ENCODE measurements at regions not wholly inside any gene's neighbourhood (a gene's known extent, or its start where the extent isn't known, plus 50 kb on each side); places are given as distances from the start of the nearest gene placed in this dataset.
"Not testable (repeated sequence)": the region's sequence is repeated elsewhere in the genome, so short reads cannot be mapped to it uniquely, and the experiment has no call there.

- DNase-seq (ENCODE audit: insufficient read length, low spot score): no peak
- TF ChIP-seq CTCF (IDR thresholded peaks at IDR 0.05; ENCODE audit: insufficient read depth, missing control alignments): no peak
- FAIRE-seq: peak; percentile 6
These were observed 160.8 kb downstream of the NAA11 start for GRCh38 chr4:79164907-79165610.

GRCh38 chr4:79163981-79164490, 161.8 kb downstream of the NAA11 start:
- DNase-seq (ENCODE audit: insufficient read length, low spot score) (no peak), FAIRE-seq (no peak)
- TF ChIP-seq CTCF (IDR thresholded peaks at IDR 0.05; ENCODE audit: insufficient read depth, missing control alignments): no peak

GRCh38 chr4:79160962-79161361, 164.9 kb downstream of the NAA11 start:
- DNase-seq (ENCODE audit: insufficient read length, low spot score) (no peak), FAIRE-seq (no peak)
- no peak for TF ChIP-seq CTCF (IDR thresholded peaks at IDR 0.05; ENCODE audit: insufficient read depth, missing control alignments)

- not testable (repeated sequence) for DNase-seq (ENCODE audit: insufficient read length, low spot score); FAIRE-seq
These were observed 167.2 kb downstream of the NAA11 start for GRCh38 chr4:79158705-79159104.

- DNase-seq (ENCODE audit: insufficient read length, low spot score) (no peak), FAIRE-seq (no peak)
- TF ChIP-seq CTCF (IDR thresholded peaks at IDR 0.05; ENCODE audit: insufficient read depth, missing control alignments): no peak
These were observed 170.5 kb downstream of the NAA11 start for GRCh38 chr4:79155336-79155735.

- FAIRE-seq: peak; percentile 32
- TF ChIP-seq CTCF (IDR thresholded peaks at IDR 0.05; ENCODE audit: insufficient read depth, missing control alignments): no peak
- no peak for DNase-seq (ENCODE audit: insufficient read length, low spot score)
These were observed 174.9 kb downstream of the NAA11 start for GRCh38 chr4:79150820-79151416.

GRCh38 chr4:79148369-79148768, 177.5 kb downstream of the NAA11 start:
- no peak for FAIRE-seq
- DNase-seq (ENCODE audit: insufficient read length, low spot score): no peak
- TF ChIP-seq CTCF (IDR thresholded peaks at IDR 0.05; ENCODE audit: insufficient read depth, missing control alignments): no peak

All from D721Med (cell line).